Loucy (cell line): ENCODE measurements at regions not wholly inside any gene's neighbourhood (a gene's known extent, or its start where the extent isn't known, plus 50 kb on each side); places are given as distances from the start of the nearest gene placed in this dataset.
A peak's percentile ranks its signal among the peaks of the same experiment; 100 is the strongest.

Source experiments
- H2AFZ ChIP-seq: fragments of 200-600 bp; sonication (generic); 2 replicates; pipeline ENCODE4 v1.6.0; 2016; ENCODE audit warnings: antibody characterized with exemption, mild to moderate bottlenecking, low read length, moderate library complexity
- H3F3A ChIP-seq: fragments of 200-600 bp; 2 replicates; pipeline ENCODE4 v1.6.0; 2016; ENCODE audit warnings: antibody characterized with exemption, low read depth, mild to moderate bottlenecking
- H3K27me3 ChIP-seq: fragments of 200-600 bp; sonication (generic); 2 replicates; pipeline ENCODE4 v1.6.1; 2014; ENCODE audit warnings: low read length, mild to moderate bottlenecking; ENCODE audit not compliant: insufficient read depth, poor library complexity, severe bottlenecking
- H3K36me3 ChIP-seq: fragments of 200-600 bp; sonication (generic); 2 replicates; pipeline ENCODE4 v1.6.1; 2016; ENCODE audit warnings: low read length; ENCODE audit not compliant: insufficient read depth
- H3K4me1 ChIP-seq: fragments of 200-600 bp; sonication (generic); 2 replicates; pipeline ENCODE4 v1.5.1; 2014; ENCODE audit warnings: low read length, mild to moderate bottlenecking; ENCODE audit not compliant: insufficient read depth, poor library complexity, severe bottlenecking
- H3K4me2 ChIP-seq: fragments of 200-600 bp; sonication (generic); 2 replicates; pipeline ENCODE4 v1.6.0; 2014; ENCODE audit warnings: antibody characterized with exemption, low read length, low read depth, mild to moderate bottlenecking; ENCODE audit not compliant: poor library complexity, severe bottlenecking
- H3K4me3 ChIP-seq: fragments of 200-600 bp; sonication (generic); 2 replicates; pipeline ENCODE4 v1.5.1; 2014; ENCODE audit warnings: low read length, mild to moderate bottlenecking, mixed read lengths; ENCODE audit not compliant: poor library complexity, severe bottlenecking
- H3K79me2 ChIP-seq: fragments of 200-600 bp; sonication (generic); 2 replicates; pipeline ENCODE4 v1.6.1; 2014; ENCODE audit warnings: low read length; ENCODE audit not compliant: insufficient read depth
- H3K9ac ChIP-seq: fragments of 200-600 bp; sonication (generic); 2 replicates; pipeline ENCODE4 v1.6.0; 2014; ENCODE audit warnings: mild to moderate bottlenecking, low read depth, low read length, moderate library complexity; ENCODE audit not compliant: poor library complexity, severe bottlenecking
- H3K9me2 ChIP-seq: fragments of 200-600 bp; sonication (generic); replicated peaks from 2 replicates; pipeline ENCODE4 v1.6.1; 2016; ENCODE audit warnings: low read depth, low read length, mixed read lengths
- H3K9me3 ChIP-seq: fragments of 200-600 bp; sonication (generic); 2 replicates; pipeline ENCODE4 v1.6.1; 2014; ENCODE audit warnings: mild to moderate bottlenecking, antibody characterized with exemption, low read length, low read depth; ENCODE audit not compliant: insufficient read depth
- H4K20me1 ChIP-seq: fragments of 200-600 bp; sonication (generic); 2 replicates; pipeline ENCODE4 v1.6.0; 2014; ENCODE audit warnings: antibody characterized with exemption, low read length, mild to moderate bottlenecking; ENCODE audit not compliant: insufficient read depth, poor library complexity, severe bottlenecking
- CTCF ChIP-seq: fragments of 200-600 bp; sonication (generic); conservative IDR thresholded peaks from 2 replicates; pipeline ENCODE4 v1.5.1; 2014; ENCODE audit warnings: mild to moderate bottlenecking, antibody characterized with exemption, low read length
- EZH2phosphoT487 ChIP-seq: fragments of 200-600 bp; IDR thresholded peaks from 2 replicates; pipeline ENCODE4 v1.6.1; 2018; ENCODE audit warnings: antibody characterized with exemption, mild to moderate bottlenecking, moderate library complexity, borderline replicate concordance

GRCh38 chr1:221016751-221017150, 137.5 kb downstream of the HLX start:
- H3K79me2 ChIP-seq = no peaks in the 10 kb centered on the region

GRCh38 chr1:221018414-221018813, 139.2 kb downstream of the HLX start:
- H4K20me1 ChIP-seq = no peaks in the 10 kb centered on the region
- H3K4me1 ChIP-seq = peaks cover 8% of the 10 kb centered on the region
- no peak overlapping the region for H3K9ac ChIP-seq
- H3K36me3 ChIP-seq = no peaks in the 10 kb centered on the region
- H3F3A ChIP-seq = no peaks in the 10 kb centered on the region
- no peaks in the 10 kb centered on the region for H3K27me3 ChIP-seq
- H3K9me3 ChIP-seq = no peaks in the 10 kb centered on the region
- H3K79me2 ChIP-seq = no peaks in the 10 kb centered on the region
- H3K4me3 ChIP-seq = no peak overlapping the region
- H3K9me2 ChIP-seq = no peaks in the 10 kb centered on the region
- no peak overlapping the region for H3K4me2 ChIP-seq
- H2AFZ ChIP-seq = no peak overlapping the region
- TF ChIP-seq CTCF (no peak), EZH2phosphoT487 (no peak)

More at GRCh38 chr1:221016751-221017150, 137.5 kb downstream of the HLX start:
- Histone ChIP-seq H3F3A (no peaks in the 10 kb centered on the region), H3K36me3 (no peaks in the 10 kb centered on the region), H3K9me3 (no peaks in the 10 kb centered on the region), H3K27me3 (no peaks in the 10 kb centered on the region), H3K9ac (no peak overlapping the region), H3K4me2 (no peak overlapping the region), H3K4me1 (no peaks in the 10 kb centered on the region), H3K9me2 (no peaks in the 10 kb centered on the region), H2AFZ (no peak overlapping the region), H4K20me1 (no peaks in the 10 kb centered on the region), H3K4me3 (no peak overlapping the region)
- no peak for TF ChIP-seq CTCF
- no peak for TF ChIP-seq EZH2phosphoT487

GRCh38 chr1:221022331-221022730, 143.1 kb downstream of the HLX start:
- Histone ChIP-seq H4K20me1 (no peaks in the 10 kb centered on the region), H3K4me2 (no peak overlapping the region), H3K36me3 (no peaks in the 10 kb centered on the region), H3K9ac (no peak overlapping the region), H3K4me1 (peaks cover 13% of the 10 kb centered on the region), H3K9me2 (no peaks in the 10 kb centered on the region), H2AFZ (0 out of 2 replicates have a peak overlapping the region, but pooled peaks have one; percentile 7), H3F3A (no peaks in the 10 kb centered on the region), H3K4me3 (no peak overlapping the region), H3K27me3 (no peaks in the 10 kb centered on the region), H3K9me3 (no peaks in the 10 kb centered on the region), H3K79me2 (no peaks in the 10 kb centered on the region)
- TF ChIP-seq CTCF (no peak), EZH2phosphoT487 (no peak)
